ENCODE measurements at regions not wholly inside any gene's neighbourhood (a gene's known extent, or its start where the extent isn't known, plus 50 kb on each side); places are given as distances from the start of the nearest gene placed in this dataset.

GRCh38 chr18:57855551-57855950, 52.4 kb upstream of the ATP8B1 start:
- Mint-ChIP-seq H3K9me3 (ENCODE audit: unreplicated experiment) (no peaks in the 10 kb centered on the region), H3K27ac (ENCODE audit: unreplicated experiment) (no peak overlapping the region), H3K27me3 (ENCODE audit: insufficient read depth, unreplicated experiment) (no peaks in the 10 kb centered on the region), H3K36me3 (ENCODE audit: insufficient read depth, unreplicated experiment) (no peaks in the 10 kb centered on the region), H3K4me3 (ENCODE audit: unreplicated experiment) (no peak overlapping the region), H3K4me1 (ENCODE audit: low read depth, unreplicated experiment) (no peaks in the 10 kb centered on the region)
- H3K36me3 ChIP-seq (ENCODE audit: control insufficient read depth, insufficient read depth, low read length): no peaks in the 10 kb centered on the region
- no peak for TF ChIP-seq CTCF (IDR thresholded peaks at IDR 0.05; ENCODE audit: insufficient read depth in 1 of 2, low read depth in 1 of 2, low read length in 1 of 2, severe bottlenecking in 1 of 2, unreplicated experiment in 1 of 2)
- ChIA-PET CTCF (interaction anchor here (0.9 kb wide), 1 partner anchor 27 kb away, joined by 3 read pairs; no protein-coding TSS in a partner anchor), POLR2A (no interaction called here)
- no TSS peak for BruUV-seq (replicated peaks)
- no peaks in the 10 kb centered on the region for H3K9me3 ChIP-seq
- intact Hi-C loops (cut with micrococcal nuclease; ENCODE audit: unreplicated experiment): loop anchor here (10.0 kb wide), 1 partner anchor 221 kb away; no protein-coding TSS in a partner anchor
- H3K27me3 ChIP-seq (replicated peaks; ENCODE audit: control insufficient read depth, insufficient read depth, low read length): no peaks in the 10 kb centered on the region
- H3K4me3 ChIP-seq (ENCODE audit: low read depth, low read length): no peak overlapping the region
- H3K4me1 ChIP-seq: peaks cover 16% of the 10 kb centered on the region; the same call in 1 of the 2 replicates
- DNase-seq: no peak

- POLR2A ChIA-PET: interaction anchor here (1.0 kb wide), 1 partner anchor 51 kb away, joined by 3 read pairs; the partner anchor contains the start of gene ATP8B1
- no peaks in the 10 kb centered on the region for H3K27me3 Mint-ChIP-seq (ENCODE audit: insufficient read depth, unreplicated experiment)
Measured at GRCh38 chr18:57854726-57855125, 51.6 kb upstream of the ATP8B1 start.

DNA sequence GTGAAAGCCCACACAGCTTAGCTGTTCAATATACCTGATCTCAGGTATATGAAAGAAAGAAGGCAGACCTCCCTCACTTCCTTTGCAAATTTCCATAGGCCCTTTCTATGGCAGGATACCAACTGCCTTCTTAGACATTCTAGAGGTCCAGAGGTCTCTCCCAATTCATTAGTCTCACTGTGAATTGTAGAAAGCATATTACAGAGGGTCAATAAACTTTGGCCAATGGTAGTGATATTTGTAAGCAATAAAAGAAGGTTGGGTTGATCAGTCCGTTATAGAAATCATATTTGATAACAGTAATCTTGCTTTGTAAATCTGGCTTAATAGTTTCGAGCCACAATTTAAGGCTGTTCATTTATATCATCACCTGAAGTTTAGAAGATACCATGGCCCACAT, 50.7 kb upstream of the ATP8B1 start:
- no peak overlapping the region for H3K27ac Mint-ChIP-seq (ENCODE audit: unreplicated experiment)
- Histone ChIP-seq H3K27me3 (replicated peaks; ENCODE audit: control insufficient read depth, insufficient read depth, low read length) (no peaks in the 10 kb centered on the region), H3K9me3 (no peaks in the 10 kb centered on the region), H3K36me3 (ENCODE audit: control insufficient read depth, insufficient read depth, low read length) (no peaks in the 10 kb centered on the region), H3K4me3 (ENCODE audit: low read depth, low read length) (no peak overlapping the region), H3K4me1 (peaks cover 16% of the 10 kb centered on the region; the same call in 1 of the 2 replicates)
- CTCF ChIA-PET: no interaction called here
- no TSS peak for BruUV-seq (replicated peaks)
- H3K4me3 Mint-ChIP-seq (ENCODE audit: unreplicated experiment): no peak overlapping the region
- POLR2A ChIA-PET: no interaction called here
- no peak for DNase-seq
- intact Hi-C loops (cut with micrococcal nuclease; ENCODE audit: unreplicated experiment): loop anchor here (5.0 to 10.0 kb wide), 2 partner anchors 52 to 219 kb away; partner anchors contain the start of gene ATP8B1
- no peaks in the 10 kb centered on the region for H3K9me3 Mint-ChIP-seq (ENCODE audit: unreplicated experiment)
- no peaks in the 10 kb centered on the region for H3K4me1 Mint-ChIP-seq (ENCODE audit: low read depth, unreplicated experiment)
- H3K36me3 Mint-ChIP-seq (ENCODE audit: insufficient read depth, unreplicated experiment): no peaks in the 10 kb centered on the region
- TF ChIP-seq CTCF (IDR thresholded peaks at IDR 0.05; ENCODE audit: insufficient read depth in 1 of 2, low read depth in 1 of 2, low read length in 1 of 2, severe bottlenecking in 1 of 2, unreplicated experiment in 1 of 2): no peak
- H3K27me3 Mint-ChIP-seq (ENCODE audit: insufficient read depth, unreplicated experiment): no peaks in the 10 kb centered on the region

More at GRCh38 chr18:57854726-57855125, 51.6 kb upstream of the ATP8B1 start:
- Histone ChIP-seq H3K27me3 (replicated peaks; ENCODE audit: control insufficient read depth, insufficient read depth, low read length) (no peaks in the 10 kb centered on the region), H3K9me3 (no peaks in the 10 kb centered on the region), H3K4me1 (peaks cover 16% of the 10 kb centered on the region; the same call in 1 of the 2 replicates), H3K4me3 (ENCODE audit: low read depth, low read length) (no peak overlapping the region), H3K36me3 (ENCODE audit: control insufficient read depth, insufficient read depth, low read length) (no peaks in the 10 kb centered on the region)
- CTCF ChIA-PET: interaction anchor here (0.9 kb wide), 1 partner anchor 28 kb away, joined by 3 read pairs; no protein-coding TSS in a partner anchor
- Mint-ChIP-seq H3K4me1 (ENCODE audit: low read depth, unreplicated experiment) (no peaks in the 10 kb centered on the region), H3K36me3 (ENCODE audit: insufficient read depth, unreplicated experiment) (no peaks in the 10 kb centered on the region), H3K4me3 (ENCODE audit: unreplicated experiment) (no peak overlapping the region), H3K9me3 (ENCODE audit: unreplicated experiment) (no peaks in the 10 kb centered on the region), H3K27ac (ENCODE audit: unreplicated experiment) (no peak overlapping the region)
- TF ChIP-seq CTCF (IDR thresholded peaks at IDR 0.05; ENCODE audit: insufficient read depth in 1 of 2, low read depth in 1 of 2, low read length in 1 of 2, severe bottlenecking in 1 of 2, unreplicated experiment in 1 of 2): no peak
- intact Hi-C loops (cut with micrococcal nuclease; ENCODE audit: unreplicated experiment): loop anchor here (5.0 to 10.0 kb wide), 2 partner anchors 52 to 220 kb away; partner anchors contain the start of gene ATP8B1
- DNase-seq: peak; percentile 48
- BruUV-seq (replicated peaks): no TSS peak
